ENCODE measurements at regions not wholly inside any gene's neighbourhood (a gene's known extent, or its start where the extent isn't known, plus 50 kb on each side); places are given as distances from the start of the nearest gene placed in this dataset.

DNA sequence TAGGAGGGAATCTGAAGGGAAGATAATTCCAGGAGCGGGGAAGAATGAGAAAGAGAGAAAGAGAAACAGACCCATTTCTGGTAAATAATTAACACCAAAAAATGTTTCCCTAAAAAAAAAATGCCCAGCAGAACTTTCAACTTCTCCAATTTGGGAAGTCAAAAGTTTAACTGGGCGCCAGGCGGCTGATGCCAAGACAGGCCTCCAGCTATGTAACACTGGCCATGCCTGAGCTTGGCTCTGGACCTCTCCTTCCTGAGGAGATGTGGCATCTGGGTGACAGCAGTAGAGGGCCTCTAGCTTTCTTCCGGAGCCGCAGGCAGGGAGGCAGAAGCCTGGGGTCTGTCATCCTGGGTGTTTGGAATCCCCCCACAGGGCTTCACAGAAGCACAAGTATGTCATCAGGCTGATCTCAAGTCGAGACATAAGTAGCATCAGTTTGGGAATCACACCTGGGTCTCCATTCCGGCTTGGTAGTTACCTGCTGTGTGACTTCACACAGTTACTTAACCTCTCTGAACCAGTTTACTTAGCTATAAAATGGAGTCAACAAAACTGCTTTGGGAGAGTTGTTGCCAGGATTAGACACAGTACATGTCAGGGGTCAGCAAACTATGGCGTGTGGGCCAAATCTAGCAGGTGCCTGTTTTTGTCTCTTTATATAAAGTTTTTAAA, 50.5 kb upstream of the TCF7L2 start:
- Mint-ChIP-seq H3K9me3 (no peaks in the 10 kb centered on the region), H3K4me1 (no peaks in the 10 kb centered on the region), H3K27ac (no peak overlapping the region), H3K4me3 (no peak overlapping the region), H3K27me3 (no peaks in the 10 kb centered on the region), H3K36me3 (peaks cover 2% of the 10 kb centered on the region)
- DNase-seq = no peak

All from activated naive CD8-positive, alpha-beta T cell treated with anti-CD3 and anti-CD28 coated beads for 36 hours (primary cell).